ENCODE measurements at regions not wholly inside any gene's neighbourhood (a gene's known extent, or its start where the extent isn't known, plus 50 kb on each side); places are given as distances from the start of the nearest gene placed in this dataset.
"Not testable (repeated sequence)": the region's sequence is repeated elsewhere in the genome, so short reads cannot be mapped to it uniquely, and the experiment has no call there.

DNA sequence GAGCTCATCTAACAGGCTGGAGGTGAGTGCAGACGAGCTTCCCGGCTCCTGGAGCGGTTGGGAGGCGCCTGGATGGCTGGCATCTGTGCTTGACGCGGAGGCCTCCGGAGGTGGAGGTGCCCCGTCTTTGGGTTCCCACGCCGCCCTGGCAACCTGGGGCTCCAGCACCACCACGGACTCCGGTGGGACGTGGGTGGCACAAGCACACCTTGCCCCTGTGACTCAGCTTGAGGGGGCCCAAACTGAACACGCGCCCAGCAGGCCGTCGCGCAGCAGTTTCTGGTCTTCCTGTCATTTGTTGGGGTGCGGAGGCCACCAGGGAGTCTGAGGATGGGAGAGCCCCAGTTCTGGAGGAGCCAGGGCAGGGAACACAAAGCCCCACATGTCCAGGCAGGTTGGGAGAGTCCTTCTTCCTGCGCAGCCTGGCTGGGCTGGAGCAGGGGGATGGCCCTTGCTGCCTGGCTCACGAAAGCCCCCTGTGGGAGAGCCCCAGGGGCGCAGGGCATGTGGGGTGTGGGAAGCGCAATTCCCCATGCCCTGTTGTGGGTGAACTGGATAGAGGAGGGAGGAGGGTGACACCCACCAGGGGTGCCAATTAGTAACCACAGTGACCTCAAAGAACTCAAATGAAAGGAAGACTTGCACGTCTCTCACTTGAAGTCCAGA is 1378.6 kb upstream of the DEFB115 start:
- peak; percentile 90 for DNase-seq (ENCODE audit: low spot score)

DNA sequence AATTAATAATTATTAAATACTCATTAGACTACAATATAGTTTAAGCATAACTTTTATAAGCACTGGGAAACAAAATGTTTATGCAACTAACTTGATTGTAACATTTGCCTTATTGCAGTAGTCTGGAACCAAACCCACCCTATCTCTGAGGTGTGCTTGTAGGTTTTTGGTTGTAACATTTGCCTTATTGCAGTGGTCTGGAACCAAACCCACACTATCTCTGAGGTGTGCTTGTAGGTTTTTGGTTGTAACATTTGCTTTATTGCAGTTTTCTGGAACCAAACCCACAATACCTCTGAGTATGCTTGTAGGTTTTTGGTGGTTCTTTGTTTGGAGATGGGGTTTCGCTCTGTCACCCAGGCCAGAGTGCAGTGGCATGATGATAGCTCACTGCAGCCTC is 1376.4 kb upstream of the DEFB115 start:
- peak; percentile 83 for DNase-seq (ENCODE audit: low spot score)

DNA sequence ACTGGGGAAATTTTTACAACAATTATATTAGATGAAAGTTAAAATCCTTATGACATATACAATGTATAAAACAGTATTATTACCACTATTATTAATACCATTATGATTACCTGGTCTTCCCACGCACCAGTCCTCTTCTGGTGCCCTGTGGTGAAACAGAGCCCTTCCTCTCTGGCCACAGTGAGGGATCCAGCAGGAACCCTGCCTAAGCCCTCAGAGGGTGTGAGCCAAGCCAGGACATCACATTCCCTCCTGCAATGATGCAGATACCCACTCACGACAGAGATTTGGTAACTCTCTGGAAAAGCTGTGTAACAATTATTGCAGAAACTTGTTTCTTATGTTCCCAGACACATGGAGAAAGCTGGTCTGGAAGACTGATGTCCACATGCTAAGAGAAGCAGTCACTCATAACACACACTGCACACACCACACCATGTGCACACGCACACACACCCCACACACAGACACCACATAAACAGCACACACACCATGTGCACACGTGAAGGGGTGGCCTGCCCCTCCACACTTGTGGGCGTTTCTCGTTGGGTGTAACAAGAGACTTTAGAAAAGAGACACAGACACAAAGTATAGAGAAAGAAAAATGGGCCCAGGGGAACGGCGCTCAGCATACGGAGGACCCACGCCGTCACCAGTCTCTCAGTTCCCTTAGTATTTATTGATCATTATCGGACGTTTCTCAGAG is 1373.8 kb upstream of the DEFB115 start:
- DNase-seq (ENCODE audit: low spot score): not testable (repeated sequence)

DNA sequence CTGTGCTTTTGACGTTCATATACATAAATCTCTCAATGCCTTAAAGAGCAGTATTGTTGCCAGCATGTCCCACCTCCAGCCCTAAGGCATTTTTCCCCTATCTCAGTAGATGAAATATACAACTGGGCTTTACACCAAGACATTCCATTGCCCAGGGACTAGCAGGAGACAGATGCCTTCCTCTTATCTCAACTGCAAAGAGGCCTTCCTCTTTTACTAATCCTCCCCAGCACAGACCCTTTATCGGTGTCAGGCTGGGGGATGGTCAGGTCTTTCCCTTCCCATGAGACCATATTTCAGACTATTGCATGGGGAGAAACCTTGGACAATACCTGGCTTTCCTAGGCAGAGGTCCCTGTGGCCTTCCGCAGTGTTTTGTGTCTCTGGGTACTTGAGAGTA is 1373.1 kb upstream of the DEFB115 start:
- DNase-seq (ENCODE audit: low spot score): not testable (repeated sequence)

DNA sequence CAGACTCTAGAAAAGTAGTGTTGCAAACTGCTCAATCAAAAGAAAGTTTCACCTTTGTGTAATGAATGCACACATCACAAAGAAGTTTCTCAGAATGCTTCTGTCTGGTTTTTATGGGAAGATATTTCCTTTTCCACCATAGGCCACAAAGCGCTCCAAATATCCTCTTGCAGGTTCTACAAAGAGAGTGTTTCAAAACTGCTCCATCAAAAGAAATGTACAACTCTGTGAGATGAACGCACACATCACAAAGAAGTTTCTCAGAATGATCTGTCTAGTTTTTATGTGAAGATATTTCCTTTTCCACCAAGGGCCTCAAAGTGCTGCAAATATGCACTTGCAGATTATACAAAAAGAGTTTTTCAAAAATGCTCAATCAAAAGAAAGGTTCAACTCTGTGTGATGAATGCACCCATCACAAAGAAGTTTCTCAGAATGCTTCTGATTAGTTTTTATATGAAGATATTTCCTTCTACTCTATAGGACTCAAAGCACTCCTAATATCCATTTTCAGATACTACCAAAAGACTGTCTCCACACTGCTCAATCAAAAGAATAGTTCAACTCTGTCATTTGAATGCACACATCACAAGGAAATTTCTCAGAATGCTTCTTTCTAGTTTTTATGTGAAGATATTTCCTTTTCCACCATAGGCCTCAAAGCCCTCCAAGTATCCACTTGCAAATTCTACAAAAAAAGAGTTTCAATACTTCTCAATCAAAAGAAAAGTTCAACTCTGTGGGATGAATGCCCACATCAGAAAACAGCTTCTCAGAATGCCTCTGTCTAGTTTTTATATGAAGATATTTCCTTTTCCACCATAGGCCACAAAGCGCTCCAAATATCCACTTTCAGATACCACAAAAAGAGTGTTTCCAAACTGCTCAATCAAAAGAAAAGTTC is 1371.9 kb upstream of the DEFB115 start:
- DNase-seq (ENCODE audit: low spot score): not testable (repeated sequence)

DNA sequence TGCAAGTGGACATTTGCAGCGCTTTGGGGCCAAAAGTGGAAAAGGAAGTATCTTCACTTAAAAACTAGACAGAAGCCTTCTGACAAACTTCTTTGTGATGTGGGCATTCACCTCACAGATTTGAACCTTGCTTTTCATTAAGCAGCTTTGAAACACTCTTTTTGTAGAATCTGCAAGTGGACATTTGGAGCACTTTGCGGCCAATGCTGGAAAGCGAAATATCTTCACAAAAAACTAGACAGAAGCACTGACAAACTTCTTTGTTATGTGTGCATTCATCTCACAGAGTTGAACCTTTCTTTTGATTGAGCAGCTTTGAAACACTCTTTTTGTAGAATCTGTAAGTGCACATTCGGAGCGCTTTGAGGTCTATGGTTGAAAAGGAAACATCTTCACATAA is 1365.9 kb upstream of the DEFB115 start:
- not testable (repeated sequence) for DNase-seq (ENCODE audit: low spot score)
